Esophagus squamous epithelium (tissue), 5 donors: ENCODE measurements at regions not wholly inside any gene's neighbourhood (a gene's known extent, or its start where the extent isn't known, plus 50 kb on each side); places are given as distances from the start of the nearest gene placed in this dataset.

Experiments
- DNase-seq: peaks from one replicate; lab custom pipeline; 2025; lab: John Stamatoyannopoulos, UW
- H3K27ac ChIP-seq, 4 donors: fragments of 200-600 bp; sonication (generic); one replicate each; pipeline ENCODE4 v1.5.1; 2016 to 2019; ENCODE audit warnings: mild to moderate bottlenecking in 1 of 4
- H3K27me3 ChIP-seq, 4 donors: fragments of 200-600 bp; sonication (generic); 1 replicate in 3 of 4; 2 replicates in 1 of 4; pipeline versions ENCODE4 v1.5.1 to v1.6.0; 2017 to 2021; ENCODE audit warnings: antibody characterized with exemption in 1 of 4
- H3K36me3 ChIP-seq, 3 donors: fragments of 200-600 bp; sonication (generic); one replicate each; pipeline ENCODE4 v1.5.1; 2016 to 2019
- H3K4me1 ChIP-seq, 3 donors: fragments of 200-600 bp; sonication (generic); one replicate each; pipeline ENCODE4 v1.5.1; 2017 to 2019
- H3K4me3 ChIP-seq, 4 donors: fragments of 200-600 bp; sonication (generic); 1 replicate in 3 of 4; 2 replicates in 1 of 4; pipeline ENCODE4 v1.5.1; 2016 to 2019; ENCODE audit warnings: mild to moderate bottlenecking in 2 of 4, moderate library complexity in 1 of 4
- H3K9me3 ChIP-seq, 3 donors: fragments of 200-600 bp; sonication (generic); one replicate each; pipeline ENCODE4 v1.5.1; 2016 to 2019
- POLR2A ChIP-seq, 4 donors: fragments of 450-650 bp; IDR thresholded peaks; one replicate each; pipeline ENCODE4 v1.6.1; 2017; ENCODE audit warnings: antibody characterized with exemption in 4 of 4, mild to moderate bottlenecking in 4 of 4, moderate library complexity in 3 of 4
- WGBS, 2 donors: methylation state at CpG; one replicate each; pipeline ENCODE4 v1.1.5; 2018; 5-methylcytosine and 5-hydroxymethylcytosine counted together
- intact Hi-C: fragments of 100-400 bp; cut with DNase I; formaldehyde crosslinking; loops from one replicate; pipeline ENCODE4 v1.15.0; 2022
- TF ChIP-seq, protein P1 (sequence below), 6 experiments: fragments of 450-650 bp in 4 of 6; fragments of 200-600 bp in 2 of 6; sonication (generic) in 2 of 6; IDR thresholded peaks; one replicate each; pipeline ENCODE4 v1.5.1; 2016 to 2019; ENCODE audit warnings: antibody characterized with exemption in 6 of 6, mild to moderate bottlenecking in 4 of 6, moderate library complexity in 4 of 6
- donor health status: DM: yes; HTN: yes; CAD: no.

GRCh38 chr4:145281224-145281623, 100.8 kb upstream of the OTUD4 start:
- H3K4me1 ChIP-seq = peaks cover 0 to 25% (median 16%) of the 10 kb centered on the region in 3 donors
- no peaks in the 10 kb centered on the region for H3K36me3 ChIP-seq
- no peaks in the 10 kb centered on the region for H3K9me3 ChIP-seq
- TF ChIP-seq, protein P1, sequence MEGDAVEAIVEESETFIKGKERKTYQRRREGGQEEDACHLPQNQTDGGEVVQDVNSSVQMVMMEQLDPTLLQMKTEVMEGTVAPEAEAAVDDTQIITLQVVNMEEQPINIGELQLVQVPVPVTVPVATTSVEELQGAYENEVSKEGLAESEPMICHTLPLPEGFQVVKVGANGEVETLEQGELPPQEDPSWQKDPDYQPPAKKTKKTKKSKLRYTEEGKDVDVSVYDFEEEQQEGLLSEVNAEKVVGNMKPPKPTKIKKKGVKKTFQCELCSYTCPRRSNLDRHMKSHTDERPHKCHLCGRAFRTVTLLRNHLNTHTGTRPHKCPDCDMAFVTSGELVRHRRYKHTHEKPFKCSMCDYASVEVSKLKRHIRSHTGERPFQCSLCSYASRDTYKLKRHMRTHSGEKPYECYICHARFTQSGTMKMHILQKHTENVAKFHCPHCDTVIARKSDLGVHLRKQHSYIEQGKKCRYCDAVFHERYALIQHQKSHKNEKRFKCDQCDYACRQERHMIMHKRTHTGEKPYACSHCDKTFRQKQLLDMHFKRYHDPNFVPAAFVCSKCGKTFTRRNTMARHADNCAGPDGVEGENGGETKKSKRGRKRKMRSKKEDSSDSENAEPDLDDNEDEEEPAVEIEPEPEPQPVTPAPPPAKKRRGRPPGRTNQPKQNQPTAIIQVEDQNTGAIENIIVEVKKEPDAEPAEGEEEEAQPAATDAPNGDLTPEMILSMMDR (IDR thresholded peaks at IDR 0.05) = no peak
- no peak for TF ChIP-seq POLR2A (IDR thresholded peaks at IDR 0.05)
- no peak for DNase-seq
- intact Hi-C loops = no loop called here
- WGBS, 2 donors = 82 to 86% methylated on average over 9 of the region's 9 CpGs
- no peaks in the 10 kb centered on the region for H3K27me3 ChIP-seq
- H3K4me3 ChIP-seq = no peak overlapping the region
- no peak overlapping the region for H3K27ac ChIP-seq

DNA sequence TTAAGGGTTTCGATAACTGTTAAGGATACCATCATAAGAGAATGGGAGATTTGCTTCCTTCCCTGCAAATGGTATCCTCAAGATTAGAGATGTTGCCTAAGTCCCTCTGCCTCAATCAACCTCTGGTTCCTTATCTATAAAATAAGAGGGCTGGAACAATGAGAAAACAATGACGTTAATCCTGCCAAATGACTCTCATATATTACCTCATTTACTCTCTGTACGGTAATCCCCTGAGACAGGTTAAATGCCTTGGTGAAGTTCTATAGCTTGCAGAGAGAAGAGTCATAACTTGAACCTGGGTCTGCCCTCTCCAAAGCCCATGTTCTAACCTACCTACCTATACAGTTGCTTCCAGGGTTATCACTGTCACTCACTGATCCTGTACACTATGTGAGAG, 100.2 kb upstream of the OTUD4 start:
- no peak for DNase-seq
- peaks cover 0 to 25% (median 16%) of the 10 kb centered on the region in 3 donors for H3K4me1 ChIP-seq
- H3K9me3 ChIP-seq = no peaks in the 10 kb centered on the region
- TF ChIP-seq POLR2A (IDR thresholded peaks at IDR 0.05) = no peak
- TF ChIP-seq, protein P1 (IDR thresholded peaks at IDR 0.05) = no peak
- H3K27ac ChIP-seq = no peak overlapping the region
- intact Hi-C loops = no loop called here
- H3K4me3 ChIP-seq = no peak overlapping the region
- no peaks in the 10 kb centered on the region for H3K36me3 ChIP-seq
- 63 to 73% methylated on average over 3 of the region's 3 CpGs for WGBS, 2 donors
- no peaks in the 10 kb centered on the region for H3K27me3 ChIP-seq

GRCh38 chr4:145279122-145279960, 99.0 kb upstream of the OTUD4 start:
- no peaks in the 10 kb centered on the region for H3K9me3 ChIP-seq
- H3K4me3 ChIP-seq = no peak overlapping the region
- TF ChIP-seq POLR2A (IDR thresholded peaks at IDR 0.05) = no peak
- TF ChIP-seq, protein P1 (IDR thresholded peaks at IDR 0.05) = no peak
- 16 to 26% methylated on average over 8 of the region's 8 CpGs for WGBS, 2 donors
- no peaks in the 10 kb centered on the region for H3K36me3 ChIP-seq
- H3K27me3 ChIP-seq = no peaks in the 10 kb centered on the region
- peak overlapping the region in 2 of 4 donors; percentile 42 to 47 for H3K27ac ChIP-seq
- intact Hi-C loops = no loop called here
- peaks cover 0 to 25% (median 16%) of the 10 kb centered on the region in 3 donors for H3K4me1 ChIP-seq
- no peak for DNase-seq

GRCh38 chr4:145278341-145279121, 98.1 kb upstream of the OTUD4 start:
- Histone ChIP-seq H3K27ac (peak overlapping the region in 1 of 4 donors; percentile 47), H3K4me3 (no peak overlapping the region)
- intact Hi-C loops = no loop called here

More at GRCh38 chr4:145278341-145279121, 98.1 kb upstream of the OTUD4 start:
- H3K4me1 ChIP-seq = peaks cover 0 to 25% (median 16%) of the 10 kb centered on the region in 3 donors
- H3K36me3 ChIP-seq = no peaks in the 10 kb centered on the region
- DNase-seq = no peak
- TF ChIP-seq POLR2A (IDR thresholded peaks at IDR 0.05) = no peak
- TF ChIP-seq, protein P1 (IDR thresholded peaks at IDR 0.05) = no peak
- H3K27me3 ChIP-seq = no peaks in the 10 kb centered on the region
- 46 to 57% methylated on average over 2 of the region's 2 CpGs for WGBS, 2 donors
- H3K9me3 ChIP-seq = no peaks in the 10 kb centered on the region
